ENCODE measurements at regions not wholly inside any gene's neighbourhood (a gene's known extent, or its start where the extent isn't known, plus 50 kb on each side); places are given as distances from the start of the nearest gene placed in this dataset.
A peak's percentile ranks its signal among the peaks of the same experiment; 100 is the strongest.

DNA sequence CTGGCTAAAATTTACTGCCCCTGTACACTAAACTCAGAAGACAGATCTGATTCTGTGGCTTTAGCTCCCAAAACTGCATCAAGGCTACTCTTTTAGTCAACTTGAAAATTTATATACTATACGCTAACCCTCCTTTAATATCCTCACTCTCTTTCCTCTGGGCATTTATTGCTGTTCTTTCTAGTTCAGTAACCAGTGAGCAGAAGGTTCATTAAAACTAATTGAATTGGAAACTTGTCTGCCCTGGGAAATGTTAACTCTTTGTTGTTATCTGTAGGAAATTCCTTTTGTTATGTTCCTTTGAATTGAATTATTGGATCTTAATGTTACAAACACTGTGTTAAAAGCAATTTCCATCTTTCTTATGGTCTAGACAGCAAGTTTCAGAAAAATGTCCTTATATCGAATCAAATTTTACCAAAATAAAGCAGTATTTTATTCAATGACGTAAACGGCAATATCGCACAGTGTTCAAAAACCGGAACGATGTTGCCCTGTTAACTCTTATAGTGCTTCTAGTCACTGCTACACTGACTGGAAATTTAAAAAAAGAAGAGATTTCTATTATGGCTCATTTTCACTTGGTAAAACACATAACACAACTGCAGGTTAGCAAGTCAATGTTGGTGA lies 168.3 kb downstream of the NR4A2 start:
- Histone ChIP-seq H3K23ac (ENCODE audit: low read depth, low read length, poor library complexity) (no peak overlapping the region), H3K4me1 (ENCODE audit: control insufficient read depth in 2 of 2, insufficient read depth in 1 of 2, low read depth in 1 of 2, low read length in 2 of 2) (peaks cover 0 to under 1% of the 10 kb centered on the region in 2 donors), H3K9me3 (replicated peaks in 1 of 2; ENCODE audit: control insufficient read depth in 2 of 2, insufficient read depth in 1 of 2, low read depth in 1 of 2, low read length in 2 of 2) (no peaks in the 10 kb centered on the region), H2AK5ac (ENCODE audit: low read depth, low read length) (no peak overlapping the region), H2BK5ac (ENCODE audit: low read length) (no peak overlapping the region), H3K27ac (replicated peaks; ENCODE audit: low read length) (no peak overlapping the region), H3K36me3 (replicated peaks in 1 of 2; ENCODE audit: control insufficient read depth in 2 of 2, insufficient read depth in 2 of 2, low read length in 2 of 2) (no peaks in the 10 kb centered on the region), H3K9ac (ENCODE audit: low read depth, low read length, poor library complexity) (no peak overlapping the region), H4K8ac (ENCODE audit: low read depth, low read length) (no peak overlapping the region), H3K79me1 (ENCODE audit: low read depth, low read length) (no peaks in the 10 kb centered on the region), H3K4ac (ENCODE audit: low read length) (no peak overlapping the region), H2BK15ac (ENCODE audit: low read length) (no peak overlapping the region), H3K4me2 (ENCODE audit: insufficient read depth, low read length, poor library complexity, severe bottlenecking) (no peak overlapping the region), H3K18ac (ENCODE audit: low read length) (no peak overlapping the region), H2AFZ (ENCODE audit: low read length) (no peak overlapping the region), H3K27me3 (ENCODE audit: control insufficient read depth in 3 of 3, insufficient read depth in 3 of 3, low read depth in 1 of 3, low read length in 3 of 3) (no peaks in the 10 kb centered on the region), H3K4me3 (ENCODE audit: low read length in 2 of 2) (no peak overlapping the region), H3K14ac (ENCODE audit: low read length) (no peak overlapping the region), H4K91ac (ENCODE audit: low read depth, low read length, poor library complexity) (no peak overlapping the region), H2BK120ac (ENCODE audit: low read depth, low read length) (no peak overlapping the region), H2BK12ac (ENCODE audit: low read length) (no peak overlapping the region)
- no peak for DNase-seq (ENCODE audit: low spot score)
- no CpG with 5 or more reads among the region's 7 CpGs for WGBS, 2 donors (ENCODE audit: extremely low coverage in 2 of 2, insufficient read length in 2 of 2, insufficient replicate concordance in 1 of 2)

DNA sequence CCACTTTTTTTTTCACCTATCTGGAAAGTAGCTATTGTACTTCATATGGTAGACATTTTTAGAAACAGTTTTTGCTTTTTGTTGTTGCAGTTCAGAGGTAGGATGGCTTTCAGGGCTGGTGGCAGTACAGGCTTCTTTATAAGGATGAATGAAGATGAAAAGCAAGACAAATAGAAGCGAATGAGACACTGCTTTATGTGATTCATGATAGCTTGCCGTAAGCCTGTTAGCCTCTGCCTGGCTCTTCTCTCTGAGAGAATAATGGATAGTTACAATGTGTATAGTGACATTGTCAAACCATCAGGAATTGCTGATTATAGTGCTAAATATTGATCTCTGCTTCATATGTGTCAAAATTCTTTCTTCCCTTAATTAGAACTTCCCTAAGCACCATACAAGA lies 173.7 kb downstream of the NR4A2 start:
- Histone ChIP-seq H3K36me3 (replicated peaks in 1 of 2; ENCODE audit: control insufficient read depth in 2 of 2, insufficient read depth in 2 of 2, low read length in 2 of 2) (no peaks in the 10 kb centered on the region), H2BK120ac (ENCODE audit: low read depth, low read length) (no peak overlapping the region), H3K4me1 (ENCODE audit: control insufficient read depth in 2 of 2, insufficient read depth in 1 of 2, low read depth in 1 of 2, low read length in 2 of 2) (peaks cover 0 to 5% of the 10 kb centered on the region in 2 donors), H3K14ac (ENCODE audit: low read length) (no peak overlapping the region), H2BK12ac (ENCODE audit: low read length) (no peak overlapping the region), H3K4me3 (ENCODE audit: low read length in 2 of 2) (no peak overlapping the region), H4K8ac (ENCODE audit: low read depth, low read length) (no peak overlapping the region), H3K4me2 (ENCODE audit: insufficient read depth, low read length, poor library complexity, severe bottlenecking) (no peak overlapping the region), H3K27me3 (ENCODE audit: control insufficient read depth in 3 of 3, insufficient read depth in 3 of 3, low read depth in 1 of 3, low read length in 3 of 3) (no peaks in the 10 kb centered on the region), H3K4ac (ENCODE audit: low read length) (no peak overlapping the region), H3K9me3 (replicated peaks in 1 of 2; ENCODE audit: control insufficient read depth in 2 of 2, insufficient read depth in 1 of 2, low read depth in 1 of 2, low read length in 2 of 2) (no peaks in the 10 kb centered on the region), H2BK5ac (ENCODE audit: low read length) (no peak overlapping the region), H3K27ac (replicated peaks; ENCODE audit: low read length) (no peak overlapping the region), H3K79me1 (ENCODE audit: low read depth, low read length) (no peaks in the 10 kb centered on the region), H3K23ac (ENCODE audit: low read depth, low read length, poor library complexity) (no peak overlapping the region), H3K9ac (ENCODE audit: low read depth, low read length, poor library complexity) (no peak overlapping the region), H4K91ac (ENCODE audit: low read depth, low read length, poor library complexity) (no peak overlapping the region), H2AK5ac (ENCODE audit: low read depth, low read length) (no peak overlapping the region), H2AFZ (ENCODE audit: low read length) (no peak overlapping the region), H3K18ac (ENCODE audit: low read length) (no peak overlapping the region), H2BK15ac (ENCODE audit: low read length) (no peak overlapping the region)
- no CpG with 5 or more reads among the region's 2 CpGs for WGBS, 2 donors (ENCODE audit: extremely low coverage in 2 of 2, insufficient read length in 2 of 2, insufficient replicate concordance in 1 of 2)
- no peak for DNase-seq (ENCODE audit: low spot score)

DNA sequence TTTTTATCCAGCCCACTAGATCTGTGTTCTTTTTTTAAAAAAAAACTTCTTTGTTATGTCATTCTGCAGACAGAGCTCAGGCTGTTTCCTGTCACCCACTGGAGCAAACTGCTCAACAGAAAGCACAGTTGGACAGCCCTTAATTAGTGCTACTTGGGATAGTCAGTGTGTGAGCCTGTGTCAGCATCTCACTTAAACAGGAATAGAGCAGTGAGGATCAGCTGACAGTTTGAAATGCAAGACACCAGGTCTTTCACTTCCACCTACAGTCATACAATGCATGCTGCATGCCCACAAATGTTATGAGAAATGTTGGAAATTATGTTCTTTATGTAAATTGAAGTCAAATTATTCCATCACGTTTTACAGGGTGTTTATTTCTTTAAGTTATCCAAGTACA lies 174.9 kb downstream of the NR4A2 start:
- no peak overlapping the region for H3K18ac ChIP-seq (ENCODE audit: low read length)
- DNase-seq (ENCODE audit: low spot score) = peak; percentile 53

DNA sequence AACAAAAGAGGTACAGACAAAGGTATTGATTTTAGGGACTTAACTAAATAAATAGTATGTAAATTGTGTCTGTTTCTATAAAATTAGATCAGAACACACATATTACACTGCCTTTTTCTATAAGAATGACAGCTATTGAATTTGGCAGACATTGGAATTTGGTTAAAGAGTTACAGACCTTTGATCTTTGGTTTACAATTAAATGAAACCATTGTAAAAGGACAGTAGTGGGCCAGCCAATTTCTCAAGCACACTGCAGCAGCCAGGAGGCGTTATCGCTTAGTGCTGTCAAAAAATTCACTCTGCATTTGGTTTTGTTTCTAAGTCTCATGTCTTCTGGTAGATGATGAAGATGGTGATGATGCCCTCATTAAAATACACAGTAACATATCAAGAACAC lies 175.9 kb downstream of the NR4A2 start:
- Histone ChIP-seq H2BK12ac (ENCODE audit: low read length) (no peak overlapping the region), H2AK5ac (ENCODE audit: low read depth, low read length) (no peak overlapping the region), H3K9ac (ENCODE audit: low read depth, low read length, poor library complexity) (no peak overlapping the region), H3K4me2 (ENCODE audit: insufficient read depth, low read length, poor library complexity, severe bottlenecking) (no peak overlapping the region), H3K27ac (replicated peaks; ENCODE audit: low read length) (no peak overlapping the region), H3K79me1 (ENCODE audit: low read depth, low read length) (no peaks in the 10 kb centered on the region), H3K27me3 (ENCODE audit: control insufficient read depth in 3 of 3, insufficient read depth in 3 of 3, low read depth in 1 of 3, low read length in 3 of 3) (no peaks in the 10 kb centered on the region), H4K8ac (ENCODE audit: low read depth, low read length) (no peak overlapping the region), H3K23ac (ENCODE audit: low read depth, low read length, poor library complexity) (no peak overlapping the region), H2BK5ac (ENCODE audit: low read length) (no peak overlapping the region), H3K9me3 (replicated peaks in 1 of 2; ENCODE audit: control insufficient read depth in 2 of 2, insufficient read depth in 1 of 2, low read depth in 1 of 2, low read length in 2 of 2) (no peaks in the 10 kb centered on the region), H3K4ac (ENCODE audit: low read length) (no peak overlapping the region), H3K36me3 (replicated peaks in 1 of 2; ENCODE audit: control insufficient read depth in 2 of 2, insufficient read depth in 2 of 2, low read length in 2 of 2) (no peaks in the 10 kb centered on the region), H3K18ac (ENCODE audit: low read length) (no peak overlapping the region), H2BK15ac (ENCODE audit: low read length) (no peak overlapping the region), H2BK120ac (ENCODE audit: low read depth, low read length) (no peak overlapping the region), H3K4me3 (ENCODE audit: low read length in 2 of 2) (no peak overlapping the region), H4K91ac (ENCODE audit: low read depth, low read length, poor library complexity) (no peak overlapping the region), H3K14ac (ENCODE audit: low read length) (no peak overlapping the region), H3K4me1 (ENCODE audit: control insufficient read depth in 2 of 2, insufficient read depth in 1 of 2, low read depth in 1 of 2, low read length in 2 of 2) (peaks cover 0 to 5% of the 10 kb centered on the region in 2 donors), H2AFZ (ENCODE audit: low read length) (no peak overlapping the region)
- no peak for DNase-seq (ENCODE audit: low spot score)
- no CpG with 5 or more reads among the region's 2 CpGs for WGBS, 2 donors (ENCODE audit: extremely low coverage in 2 of 2, insufficient read length in 2 of 2, insufficient replicate concordance in 1 of 2)

More for the DNA sequence above, 174.9 kb downstream of the NR4A2 start:
- Histone ChIP-seq H3K79me1 (ENCODE audit: low read depth, low read length) (no peaks in the 10 kb centered on the region), H3K4me1 (ENCODE audit: control insufficient read depth in 2 of 2, insufficient read depth in 1 of 2, low read depth in 1 of 2, low read length in 2 of 2) (peaks cover 0 to 5% of the 10 kb centered on the region in 2 donors), H3K36me3 (replicated peaks in 1 of 2; ENCODE audit: control insufficient read depth in 2 of 2, insufficient read depth in 2 of 2, low read length in 2 of 2) (no peaks in the 10 kb centered on the region), H3K14ac (ENCODE audit: low read length) (no peak overlapping the region), H2BK120ac (ENCODE audit: low read depth, low read length) (no peak overlapping the region), H4K8ac (ENCODE audit: low read depth, low read length) (no peak overlapping the region), H2BK15ac (ENCODE audit: low read length) (no peak overlapping the region), H2AFZ (ENCODE audit: low read length) (no peak overlapping the region), H2BK12ac (ENCODE audit: low read length) (no peak overlapping the region), H3K9me3 (replicated peaks in 1 of 2; ENCODE audit: control insufficient read depth in 2 of 2, insufficient read depth in 1 of 2, low read depth in 1 of 2, low read length in 2 of 2) (no peaks in the 10 kb centered on the region), H3K4ac (ENCODE audit: low read length) (no peak overlapping the region), H3K27me3 (ENCODE audit: control insufficient read depth in 3 of 3, insufficient read depth in 3 of 3, low read depth in 1 of 3, low read length in 3 of 3) (no peaks in the 10 kb centered on the region), H3K23ac (ENCODE audit: low read depth, low read length, poor library complexity) (no peak overlapping the region), H2BK5ac (ENCODE audit: low read length) (no peak overlapping the region), H2AK5ac (ENCODE audit: low read depth, low read length) (no peak overlapping the region), H4K91ac (ENCODE audit: low read depth, low read length, poor library complexity) (no peak overlapping the region), H3K27ac (replicated peaks; ENCODE audit: low read length) (no peak overlapping the region), H3K4me2 (ENCODE audit: insufficient read depth, low read length, poor library complexity, severe bottlenecking) (no peak overlapping the region), H3K4me3 (ENCODE audit: low read length in 2 of 2) (no peak overlapping the region), H3K9ac (ENCODE audit: low read depth, low read length, poor library complexity) (no peak overlapping the region)
- whole genome bisulfite sequencing, 2 donors (ENCODE audit: extremely low coverage in 2 of 2, insufficient read length in 2 of 2, insufficient replicate concordance in 1 of 2) = no CpG with 5 or more reads among the region's 1 CpG

Data from neuronal stem cell (in vitro differentiated cells).